SU-DHL-6 (cell line): ENCODE measurements at regions not wholly inside any gene's neighbourhood (a gene's known extent, or its start where the extent isn't known, plus 50 kb on each side); places are given as distances from the start of the nearest gene placed in this dataset.

ENCODE experiments used
- CTCF ChIP-seq: fragments of 200-600 bp; sonication (generic); IDR thresholded peaks from one replicate; pipeline ENCODE4 v1.5.1; 2017; ENCODE audit warnings: antibody characterized with exemption, mild to moderate bottlenecking, low read length, moderate library complexity; ENCODE audit not compliant: insufficient read depth, poor library complexity, severe bottlenecking
- EZH2phosphoT487 ChIP-seq: fragments of 200-600 bp; sonication (generic), shearing (Covaris generic); conservative IDR thresholded peaks from 2 replicates; pipeline ENCODE4 v1.6.1; 2018; ENCODE audit warnings: mild to moderate bottlenecking, antibody characterized with exemption, low read length, moderate library complexity, mixed read lengths

GRCh38 chrX:131734621-131735020, 190.7 kb downstream of the OR13H1 start:
- TF ChIP-seq CTCF (no peak), EZH2phosphoT487 (no peak)
